OCI-LY7 (cell line): ENCODE measurements at regions not wholly inside any gene's neighbourhood (a gene's known extent, or its start where the extent isn't known, plus 50 kb on each side); places are given as distances from the start of the nearest gene placed in this dataset.

Experiments used
- EZH2phosphoT487 ChIP-seq: fragments of 200-600 bp; sonication (generic); IDR thresholded peaks from 2 replicates; pipeline ENCODE4 v1.6.1; 2018; ENCODE audit warnings: low read depth, borderline replicate concordance, mild to moderate bottlenecking, mixed run types, antibody characterized with exemption, low read length, moderate library complexity, mixed read lengths
- TF ChIP-seq, protein P1 (sequence below): fragments of 200-600 bp; sonication (generic); conservative IDR thresholded peaks from 2 replicates; pipeline ENCODE4 v1.5.1; 2014; ENCODE audit warnings: mild to moderate bottlenecking, antibody characterized with exemption, low read length, moderate library complexity, mixed read lengths

- TF ChIP-seq, protein P1, sequence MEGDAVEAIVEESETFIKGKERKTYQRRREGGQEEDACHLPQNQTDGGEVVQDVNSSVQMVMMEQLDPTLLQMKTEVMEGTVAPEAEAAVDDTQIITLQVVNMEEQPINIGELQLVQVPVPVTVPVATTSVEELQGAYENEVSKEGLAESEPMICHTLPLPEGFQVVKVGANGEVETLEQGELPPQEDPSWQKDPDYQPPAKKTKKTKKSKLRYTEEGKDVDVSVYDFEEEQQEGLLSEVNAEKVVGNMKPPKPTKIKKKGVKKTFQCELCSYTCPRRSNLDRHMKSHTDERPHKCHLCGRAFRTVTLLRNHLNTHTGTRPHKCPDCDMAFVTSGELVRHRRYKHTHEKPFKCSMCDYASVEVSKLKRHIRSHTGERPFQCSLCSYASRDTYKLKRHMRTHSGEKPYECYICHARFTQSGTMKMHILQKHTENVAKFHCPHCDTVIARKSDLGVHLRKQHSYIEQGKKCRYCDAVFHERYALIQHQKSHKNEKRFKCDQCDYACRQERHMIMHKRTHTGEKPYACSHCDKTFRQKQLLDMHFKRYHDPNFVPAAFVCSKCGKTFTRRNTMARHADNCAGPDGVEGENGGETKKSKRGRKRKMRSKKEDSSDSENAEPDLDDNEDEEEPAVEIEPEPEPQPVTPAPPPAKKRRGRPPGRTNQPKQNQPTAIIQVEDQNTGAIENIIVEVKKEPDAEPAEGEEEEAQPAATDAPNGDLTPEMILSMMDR = no peak
- no peak for TF ChIP-seq EZH2phosphoT487
These were observed 126.0 kb upstream of the PRR20G start for GRCh38 chr3:127413871-127414270.
